Jurkat, Clone E6-1 (cell line): ENCODE measurements at regions not wholly inside any gene's neighbourhood (a gene's known extent, or its start where the extent isn't known, plus 50 kb on each side); places are given as distances from the start of the nearest gene placed in this dataset.
A peak's percentile ranks its signal among the peaks of the same experiment; 100 is the strongest.
"Not testable (repeated sequence)": the region's sequence is repeated elsewhere in the genome, so short reads cannot be mapped to it uniquely, and the experiment has no call there.

Experiments used
- DNase-seq: peaks from one replicate; pipeline ENCODE4 v3.0.0-alpha.2; 2011; ENCODE audit warnings: low read depth, low spot score
- H3K4me3 ChIP-seq: 2 replicates; pipeline ENCODE4 v1.5.1; 2011; ENCODE audit warnings: mild to moderate bottlenecking, low read length, control low read depth, moderate library complexity

- no peak overlapping the region for H3K4me3 ChIP-seq
- DNase-seq: no peak
Measured at GRCh38 chr16:26532456-26532855, 534.3 kb upstream of the C16orf82 start.

- no peak overlapping the region for H3K4me3 ChIP-seq
- no peak for DNase-seq
Measured at GRCh38 chr16:26542198-26542597, 524.5 kb upstream of the C16orf82 start.

- no peak for DNase-seq
- H3K4me3 ChIP-seq: no peak overlapping the region
Measured at GRCh38 chr16:26546573-26546972, 520.2 kb upstream of the C16orf82 start.

- no peak for DNase-seq
- no peak overlapping the region for H3K4me3 ChIP-seq
Measured at GRCh38 chr16:26547681-26548080, 519.0 kb upstream of the C16orf82 start.

- no peak for DNase-seq
Measured at GRCh38 chr16:26550111-26550610, 516.6 kb upstream of the C16orf82 start.

GRCh38 chr16:26554030-26554429 lies 512.7 kb upstream of the C16orf82 start:
- no peak for DNase-seq
- no peak overlapping the region for H3K4me3 ChIP-seq

More at GRCh38 chr16:26550111-26550610, 516.6 kb upstream of the C16orf82 start:
- H3K4me3 ChIP-seq: no peak overlapping the region

- no peak overlapping the region for H3K4me3 ChIP-seq
- DNase-seq: no peak
Measured at GRCh38 chr16:26561303-26561702, 505.4 kb upstream of the C16orf82 start.

- no peak for DNase-seq
- no peak overlapping the region for H3K4me3 ChIP-seq
Measured at GRCh38 chr16:26563018-26563417, 503.7 kb upstream of the C16orf82 start.

GRCh38 chr16:26567356-26567755 lies 499.4 kb upstream of the C16orf82 start:
- DNase-seq: no peak
- H3K4me3 ChIP-seq: no peak overlapping the region

GRCh38 chr16:26569793-26570192 lies 496.9 kb upstream of the C16orf82 start:
- peak; percentile 7 for DNase-seq
- H3K4me3 ChIP-seq: no peak overlapping the region

- H3K4me3 ChIP-seq: no peak overlapping the region
- no peak for DNase-seq
Measured at GRCh38 chr16:26578748-26579147, 488.0 kb upstream of the C16orf82 start.

- no peak overlapping the region for H3K4me3 ChIP-seq
- DNase-seq: no peak
Measured at GRCh38 chr16:26583803-26584202, 482.9 kb upstream of the C16orf82 start.

- H3K4me3 ChIP-seq: no peak overlapping the region
- DNase-seq: no peak
Measured at GRCh38 chr16:26593700-26594099, 473.0 kb upstream of the C16orf82 start.

- H3K4me3 ChIP-seq: no peak overlapping the region
- no peak for DNase-seq
Measured at GRCh38 chr16:26594666-26595065, 472.1 kb upstream of the C16orf82 start.

GRCh38 chr16:26595199-26595598 lies 471.5 kb upstream of the C16orf82 start:
- H3K4me3 ChIP-seq: no peak overlapping the region
- DNase-seq: no peak

- H3K4me3 ChIP-seq, DNase-seq: not testable (repeated sequence)
Measured at GRCh38 chr16:26596033-26596432, 470.7 kb upstream of the C16orf82 start.

GRCh38 chr16:26598061-26598460 lies 468.7 kb upstream of the C16orf82 start:
- peak; percentile 58 for DNase-seq
- no peak overlapping the region for H3K4me3 ChIP-seq

- H3K4me3 ChIP-seq: no peak overlapping the region
- no peak for DNase-seq
Measured at GRCh38 chr16:26598998-26599784, 467.5 kb upstream of the C16orf82 start.

- no peak for DNase-seq
- H3K4me3 ChIP-seq: no peak overlapping the region
Measured at GRCh38 chr16:26599785-26600104, 467.0 kb upstream of the C16orf82 start.

- DNase-seq: no peak
Measured at GRCh38 chr16:26601335-26601734, 465.4 kb upstream of the C16orf82 start.

GRCh38 chr16:26605626-26606271 lies 461.0 kb upstream of the C16orf82 start:
- DNase-seq: no peak
- H3K4me3 ChIP-seq: no peak overlapping the region

More at GRCh38 chr16:26601335-26601734, 465.4 kb upstream of the C16orf82 start:
- H3K4me3 ChIP-seq: no peak overlapping the region
